Smooth muscle cell (in vitro differentiated cells): ENCODE measurements at regions not wholly inside any gene's neighbourhood (a gene's known extent, or its start where the extent isn't known, plus 50 kb on each side); places are given as distances from the start of the nearest gene placed in this dataset.

Experiments used
- DNase-seq: peaks from one replicate; lab custom pipeline; 2025; ENCODE audit not compliant: unreplicated experiment; lab: John Stamatoyannopoulos, UW
- H2AFZ ChIP-seq: fragments of 200-600 bp; sonication (generic); 2 replicates; pipeline ENCODE4 v1.6.0; 2016; ENCODE audit warnings: antibody characterized with exemption, low read depth, mild to moderate bottlenecking
- H3F3A ChIP-seq: fragments of 200-600 bp; sonication (generic); 2 replicates; pipeline ENCODE4 v1.6.0; 2017; ENCODE audit warnings: antibody characterized with exemption, low read depth
- H3K27ac ChIP-seq: fragments of 200-600 bp; sonication (generic); 2 replicates; pipeline ENCODE4 v1.5.1; 2016; ENCODE audit warnings: low read depth, mild to moderate bottlenecking
- H3K27me3 ChIP-seq: fragments of 200-600 bp; sonication (generic); 2 replicates; pipeline ENCODE4 v1.6.1; 2016; ENCODE audit warnings: low read depth, mild to moderate bottlenecking
- H3K36me3 ChIP-seq: fragments of 200-600 bp; sonication (generic); 2 replicates; pipeline ENCODE4 v1.5.1; 2016; ENCODE audit warnings: low read depth
- H3K4me1 ChIP-seq: fragments of 200-600 bp; sonication (generic); 2 replicates; pipeline ENCODE4 v1.5.1; 2016; ENCODE audit warnings: low read depth
- H3K4me2 ChIP-seq: fragments of 200-600 bp; sonication (generic); 2 replicates; pipeline ENCODE4 v1.6.0; 2016; ENCODE audit warnings: mild to moderate bottlenecking
- H3K4me3 ChIP-seq: fragments of 200-600 bp; sonication (generic); 2 replicates; pipeline ENCODE4 v1.5.1; 2016; ENCODE audit warnings: mild to moderate bottlenecking
- H3K79me2 ChIP-seq: fragments of 200-600 bp; sonication (generic); 2 replicates; pipeline ENCODE4 v1.6.0; 2016; ENCODE audit warnings: low read depth, mild to moderate bottlenecking
- H3K9ac ChIP-seq: fragments of 200-600 bp; sonication (generic); 2 replicates; pipeline ENCODE4 v1.6.0; 2016; ENCODE audit warnings: low read depth
- H3K9me3 ChIP-seq: fragments of 200-600 bp; sonication (generic); replicated peaks from 2 replicates; pipeline ENCODE4 v1.5.1; 2016; ENCODE audit warnings: low read depth
- H4K20me1 ChIP-seq: fragments of 200-600 bp; sonication (generic); 2 replicates; pipeline ENCODE4 v1.6.0; 2016; ENCODE audit warnings: low read depth
- whole genome bisulfite sequencing: methylation state at CpG from one replicate; pipeline ENCODE4 v1.1.7; 2016; ENCODE audit warnings: low lambda C conversion rate; 5-methylcytosine and 5-hydroxymethylcytosine counted together
- TF ChIP-seq, protein P1 (sequence below): fragments of 200-600 bp; sonication (generic); IDR thresholded peaks from 2 replicates; pipeline ENCODE4 v1.5.1; 2017; ENCODE audit warnings: borderline replicate concordance, mild to moderate bottlenecking, antibody characterized with exemption; ENCODE audit not compliant: insufficient read depth, poor library complexity, severe bottlenecking

DNA sequence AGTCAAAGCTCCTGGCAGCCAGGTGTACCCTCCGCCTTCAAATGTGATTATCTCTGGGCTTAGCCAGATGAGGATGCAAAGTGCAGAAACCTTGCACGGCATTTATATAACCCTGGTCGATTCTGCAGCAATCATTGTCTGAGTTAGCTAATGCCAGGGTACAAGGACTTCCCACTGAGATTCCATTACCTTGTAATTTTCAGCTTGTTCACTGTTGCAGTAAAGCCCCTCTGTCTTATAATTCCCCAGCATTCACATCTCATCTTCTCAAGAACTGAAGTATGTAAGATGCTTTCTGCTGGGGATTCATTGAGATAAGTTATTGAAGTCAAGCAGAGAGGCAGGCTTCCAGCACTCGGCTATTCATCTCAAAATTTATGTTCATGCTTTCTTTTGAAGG is 1090.6 kb upstream of the AUTS2 start:
- 94% methylated on average over 4 of the region's 4 CpGs for WGBS
- TF ChIP-seq, protein P1, sequence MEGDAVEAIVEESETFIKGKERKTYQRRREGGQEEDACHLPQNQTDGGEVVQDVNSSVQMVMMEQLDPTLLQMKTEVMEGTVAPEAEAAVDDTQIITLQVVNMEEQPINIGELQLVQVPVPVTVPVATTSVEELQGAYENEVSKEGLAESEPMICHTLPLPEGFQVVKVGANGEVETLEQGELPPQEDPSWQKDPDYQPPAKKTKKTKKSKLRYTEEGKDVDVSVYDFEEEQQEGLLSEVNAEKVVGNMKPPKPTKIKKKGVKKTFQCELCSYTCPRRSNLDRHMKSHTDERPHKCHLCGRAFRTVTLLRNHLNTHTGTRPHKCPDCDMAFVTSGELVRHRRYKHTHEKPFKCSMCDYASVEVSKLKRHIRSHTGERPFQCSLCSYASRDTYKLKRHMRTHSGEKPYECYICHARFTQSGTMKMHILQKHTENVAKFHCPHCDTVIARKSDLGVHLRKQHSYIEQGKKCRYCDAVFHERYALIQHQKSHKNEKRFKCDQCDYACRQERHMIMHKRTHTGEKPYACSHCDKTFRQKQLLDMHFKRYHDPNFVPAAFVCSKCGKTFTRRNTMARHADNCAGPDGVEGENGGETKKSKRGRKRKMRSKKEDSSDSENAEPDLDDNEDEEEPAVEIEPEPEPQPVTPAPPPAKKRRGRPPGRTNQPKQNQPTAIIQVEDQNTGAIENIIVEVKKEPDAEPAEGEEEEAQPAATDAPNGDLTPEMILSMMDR = no peak
- no peaks in the 10 kb centered on the region for H3K9me3 ChIP-seq
- no peaks in the 10 kb centered on the region for H3K36me3 ChIP-seq
- H3F3A ChIP-seq = no peaks in the 10 kb centered on the region
- H3K4me3 ChIP-seq = no peak overlapping the region
- H3K4me1 ChIP-seq = peaks cover 6% of the 10 kb centered on the region
- no peaks in the 10 kb centered on the region for H4K20me1 ChIP-seq
- H3K79me2 ChIP-seq = no peaks in the 10 kb centered on the region
- DNase-seq = no peak
- no peak overlapping the region for H2AFZ ChIP-seq
- H3K9ac ChIP-seq = no peak overlapping the region
- H3K4me2 ChIP-seq = no peak overlapping the region
- peaks cover 41% of the 10 kb centered on the region for H3K27me3 ChIP-seq
- no peak overlapping the region for H3K27ac ChIP-seq

DNA sequence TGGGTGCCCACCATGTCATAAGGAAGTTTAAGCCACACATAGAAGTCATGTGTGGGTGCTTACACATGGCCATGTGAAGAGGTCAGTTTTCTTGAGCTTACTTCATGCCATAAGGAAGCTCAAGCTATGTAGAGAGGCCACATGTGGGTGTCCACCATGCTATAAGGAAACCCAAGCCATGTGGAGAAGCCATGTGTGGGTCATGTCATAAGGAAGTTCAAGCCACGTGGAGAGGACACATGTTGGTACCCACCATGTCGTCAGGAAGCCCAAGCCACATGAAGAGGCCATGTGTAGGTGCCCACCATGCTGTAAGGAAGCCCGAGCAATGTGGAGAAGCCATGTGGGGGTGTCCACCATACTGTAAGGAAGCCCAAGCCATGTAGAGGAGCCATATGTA is 1089.2 kb upstream of the AUTS2 start:
- no peak overlapping the region for H3K27ac ChIP-seq
- TF ChIP-seq, protein P1 = no peak
- H3K4me1 ChIP-seq = peaks cover 6% of the 10 kb centered on the region
- H2AFZ ChIP-seq = no peak overlapping the region
- H3K27me3 ChIP-seq = peaks cover 32% of the 10 kb centered on the region
- H3K36me3 ChIP-seq = no peaks in the 10 kb centered on the region
- no peak overlapping the region for H3K4me3 ChIP-seq
- H3K9me3 ChIP-seq = no peaks in the 10 kb centered on the region
- no peak overlapping the region for H3K9ac ChIP-seq
- H3F3A ChIP-seq = no peaks in the 10 kb centered on the region
- no peak overlapping the region for H3K4me2 ChIP-seq
- WGBS = 88% methylated on average over 3 of the region's 3 CpGs
- H4K20me1 ChIP-seq = no peaks in the 10 kb centered on the region
- no peak for DNase-seq
- no peaks in the 10 kb centered on the region for H3K79me2 ChIP-seq

DNA sequence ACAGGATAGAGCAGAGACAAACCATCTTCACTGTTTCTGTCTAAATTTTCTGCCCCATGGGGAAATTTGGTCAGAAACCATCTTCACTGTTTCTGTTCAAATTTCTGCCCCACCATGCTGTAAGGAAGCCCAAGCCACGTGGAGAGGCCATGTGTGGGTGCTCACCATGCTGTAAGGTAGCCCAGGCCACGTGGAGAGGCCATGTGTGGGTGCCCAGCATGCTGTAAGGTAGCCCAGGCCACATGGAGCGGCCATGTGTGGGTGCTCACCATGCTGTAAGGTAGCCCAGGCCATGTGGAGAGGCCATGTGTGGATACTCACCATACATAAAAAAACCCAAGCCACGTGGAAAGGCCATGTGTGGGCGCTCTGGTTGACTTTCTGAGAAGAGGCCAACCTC is 1088.7 kb upstream of the AUTS2 start:
- H3F3A ChIP-seq = no peaks in the 10 kb centered on the region
- WGBS = 80% methylated on average over 5 of the region's 5 CpGs
- DNase-seq = no peak
- TF ChIP-seq, protein P1 = no peak
- H2AFZ ChIP-seq = no peak overlapping the region
- no peaks in the 10 kb centered on the region for H3K9me3 ChIP-seq
- H3K79me2 ChIP-seq = no peaks in the 10 kb centered on the region
- peaks cover 36% of the 10 kb centered on the region for H3K27me3 ChIP-seq
- H3K9ac ChIP-seq = no peak overlapping the region
- no peaks in the 10 kb centered on the region for H3K36me3 ChIP-seq
- H3K4me3 ChIP-seq = no peak overlapping the region
- H3K4me2 ChIP-seq = no peak overlapping the region
- peaks cover 6% of the 10 kb centered on the region for H3K4me1 ChIP-seq
- H4K20me1 ChIP-seq = no peaks in the 10 kb centered on the region
- H3K27ac ChIP-seq = no peak overlapping the region

DNA sequence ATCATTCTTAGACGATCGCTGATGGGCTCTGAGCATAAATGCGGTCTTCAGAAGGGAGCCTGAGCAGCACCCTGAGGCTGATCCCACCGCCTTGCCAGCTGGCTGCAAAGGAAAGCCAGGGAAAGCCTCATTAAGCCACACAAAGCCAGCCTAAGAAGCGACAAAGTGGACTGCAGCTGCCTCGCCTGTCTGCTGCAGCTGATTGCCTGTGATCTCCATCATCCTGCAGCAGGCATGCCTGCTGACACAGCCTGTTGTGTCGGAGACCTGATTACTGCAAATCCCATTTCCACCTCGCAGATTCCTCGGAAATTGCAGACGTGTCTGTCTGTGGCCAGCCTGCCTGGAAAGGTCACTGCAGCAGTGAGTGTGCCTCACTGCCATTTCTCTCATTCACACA is 1087.0 kb upstream of the AUTS2 start:
- TF ChIP-seq, protein P1 = no peak
- Histone ChIP-seq H3K9me3 (no peaks in the 10 kb centered on the region), H3K36me3 (no peaks in the 10 kb centered on the region), H2AFZ (no peak overlapping the region), H3K79me2 (no peaks in the 10 kb centered on the region), H3K27ac (no peak overlapping the region), H3K27me3 (peaks cover 40% of the 10 kb centered on the region), H3K4me2 (peak overlapping the region; percentile 37), H4K20me1 (no peaks in the 10 kb centered on the region), H3K4me3 (no peak overlapping the region), H3K4me1 (peaks cover 6% of the 10 kb centered on the region), H3K9ac (no peak overlapping the region), H3F3A (no peaks in the 10 kb centered on the region)
- WGBS = 19% methylated on average over 10 of the region's 10 CpGs
- DNase-seq = no peak
